Transverse colon (tissue), 4 donors: ENCODE measurements at regions not wholly inside any gene's neighbourhood (a gene's known extent, or its start where the extent isn't known, plus 50 kb on each side); places are given as distances from the start of the nearest gene placed in this dataset.

Experiments
- CTCF ChIP-seq, 5 experiments: fragments of 200-600 bp in 3 of 5; fragments of 450-650 bp in 2 of 5; sonication (generic) in 3 of 5; IDR thresholded peaks; 1 replicate in 2 of 5; 2 replicates in 3 of 5; pipeline ENCODE4 v1.5.1; 2016 to 2017; ENCODE audit warnings: antibody characterized with exemption in 5 of 5, inconsistent platforms in 3 of 5, mild to moderate bottlenecking in 2 of 5, moderate library complexity in 1 of 5
- EP300 ChIP-seq: sonication (generic); formaldehyde crosslinking; IDR thresholded peaks from one replicate; pipeline ENCODE4 v1.6.1; 2017; ENCODE audit warnings: antibody characterized with exemption, low read depth
- POLR2A ChIP-seq: fragments of 450-650 bp; IDR thresholded peaks from one replicate; pipeline ENCODE4 v1.6.1; 2016; ENCODE audit warnings: antibody characterized with exemption, mild to moderate bottlenecking, moderate library complexity
- POLR2AphosphoS5 ChIP-seq, 3 donors: sonication (generic); formaldehyde crosslinking; IDR thresholded peaks; one replicate each; pipeline ENCODE4 v1.6.1; 2016; ENCODE audit warnings: antibody characterized with exemption in 3 of 3

GRCh38 chr5:163281512-163281911 is 155.9 kb upstream of the CCNG1 start:
- TF ChIP-seq POLR2AphosphoS5 (IDR thresholded peaks at IDR 0.05), result no peak
- no peak for TF ChIP-seq CTCF (IDR thresholded peaks at IDR 0.05)
- no peak for TF ChIP-seq POLR2A
- TF ChIP-seq EP300, result no peak
